Cardiac muscle cell (in vitro differentiated cells and primary cell): ENCODE measurements at regions not wholly inside any gene's neighbourhood (a gene's known extent, or its start where the extent isn't known, plus 50 kb on each side); places are given as distances from the start of the nearest gene placed in this dataset.

Experiments used
- DNase-seq, 2 donors: peaks; one replicate each; pipeline versions ENCODE4 v3.0.0 to v3.0.0-alpha.2; 2010 to 2017; ENCODE audit warnings: low read depth in 1 of 2, low spot score in 1 of 2
- H3K27ac ChIP-seq: fragments of 200-600 bp; sonication (generic); 2 replicates; pipeline ENCODE4 v1.5.1; 2016
- H3K27me3 ChIP-seq: fragments of 200-600 bp; sonication (generic); 2 replicates; pipeline ENCODE4 v1.6.0; 2016; ENCODE audit warnings: control low read depth
- H3K36me3 ChIP-seq: fragments of 200-600 bp; sonication (generic); 2 replicates; pipeline ENCODE4 v1.5.1; 2016; ENCODE audit warnings: control low read depth
- H3K4me1 ChIP-seq: fragments of 200-600 bp; sonication (generic); 2 replicates; pipeline ENCODE4 v1.8.1; 2017; ENCODE audit warnings: low read depth, mild to moderate bottlenecking, mixed run types
- H3K4me3 ChIP-seq: fragments of 200-600 bp; sonication (generic); 2 replicates; pipeline ENCODE4 v1.5.1; 2016; ENCODE audit warnings: mild to moderate bottlenecking
- H3K9me3 ChIP-seq: fragments of 200-600 bp; sonication (generic); 2 replicates; pipeline ENCODE4 v1.5.1; 2017; ENCODE audit warnings: low read depth, mild to moderate bottlenecking, control low read depth
- CTCF ChIP-seq: IDR thresholded peaks from 2 replicates; pipeline ENCODE4 v1.5.1; 2012; ENCODE audit warnings: low read depth, mild to moderate bottlenecking, low read length

GRCh38 chr2:176814274-176814673, 398.3 kb upstream of the HNRNPA3 start:
- H3K4me1 ChIP-seq: peaks cover 10% of the 10 kb centered on the region
- no peaks in the 10 kb centered on the region for H3K9me3 ChIP-seq
- no peak for TF ChIP-seq CTCF
- no peak overlapping the region for H3K4me3 ChIP-seq
- H3K27me3 ChIP-seq: no peaks in the 10 kb centered on the region
- no peak for DNase-seq
- H3K27ac ChIP-seq: no peak overlapping the region
- H3K36me3 ChIP-seq: no peaks in the 10 kb centered on the region

- peak; percentile 13 to 49 for DNase-seq
- H3K4me3 ChIP-seq: no peak overlapping the region
- TF ChIP-seq CTCF: peak; percentile 52
- H3K36me3 ChIP-seq: no peaks in the 10 kb centered on the region
- H3K27ac ChIP-seq: no peak overlapping the region
- H3K4me1 ChIP-seq: peaks cover 10% of the 10 kb centered on the region
- H3K9me3 ChIP-seq: no peaks in the 10 kb centered on the region
- H3K27me3 ChIP-seq: no peaks in the 10 kb centered on the region
These were observed 397.7 kb upstream of the HNRNPA3 start for GRCh38 chr2:176814740-176815367.

GRCh38 chr2:176817061-176817565, 395.5 kb upstream of the HNRNPA3 start:
- H3K4me1 ChIP-seq: peaks cover 10% of the 10 kb centered on the region

GRCh38 chr2:176818076-176818475, 394.5 kb upstream of the HNRNPA3 start:
- Histone ChIP-seq H3K9me3 (no peaks in the 10 kb centered on the region), H3K36me3 (no peaks in the 10 kb centered on the region), H3K4me3 (no peak overlapping the region), H3K27me3 (no peaks in the 10 kb centered on the region), H3K4me1 (peaks cover 10% of the 10 kb centered on the region), H3K27ac (no peak overlapping the region)
- DNase-seq: no peak
- TF ChIP-seq CTCF: no peak

More at GRCh38 chr2:176817061-176817565, 395.5 kb upstream of the HNRNPA3 start:
- peak in 1 of 2 donors; percentile 7 for DNase-seq
- Histone ChIP-seq H3K36me3 (no peaks in the 10 kb centered on the region), H3K4me3 (no peak overlapping the region), H3K9me3 (no peaks in the 10 kb centered on the region), H3K27me3 (no peaks in the 10 kb centered on the region), H3K27ac (no peak overlapping the region)
- no peak for TF ChIP-seq CTCF

GRCh38 chr2:176818617-176819016, 394.0 kb upstream of the HNRNPA3 start:
- no peak overlapping the region for H3K27ac ChIP-seq
- H3K27me3 ChIP-seq: no peaks in the 10 kb centered on the region
- peaks cover 10% of the 10 kb centered on the region for H3K4me1 ChIP-seq
- H3K36me3 ChIP-seq: no peaks in the 10 kb centered on the region
- H3K4me3 ChIP-seq: no peak overlapping the region
- TF ChIP-seq CTCF: no peak
- no peaks in the 10 kb centered on the region for H3K9me3 ChIP-seq
- DNase-seq: no peak
